HL-60 (cell line): ENCODE measurements at regions not wholly inside any gene's neighbourhood (a gene's known extent, or its start where the extent isn't known, plus 50 kb on each side); places are given as distances from the start of the nearest gene placed in this dataset.
"Not testable (repeated sequence)": the region's sequence is repeated elsewhere in the genome, so short reads cannot be mapped to it uniquely, and the experiment has no call there.

Source experiments
- DNase-seq, 2 experiments: peaks; one replicate each; pipeline ENCODE4 v3.0.0-alpha.2; 2010 to 2020; ENCODE audit warnings: low read depth in 1 of 2, low spot score in 1 of 2
- H3K27ac ChIP-seq: fragments of 250-450 bp; sonication (Bioruptor Pico); replicated peaks from 2 replicates; pipeline ENCODE4 v1.5.1; 2020; ENCODE audit warnings: mild to moderate bottlenecking, moderate library complexity
- H3K27me3 ChIP-seq: fragments of 250-450 bp; sonication (Bioruptor Pico); 2 replicates; pipeline ENCODE4 v1.5.1; 2021; ENCODE audit warnings: mild to moderate bottlenecking, moderate library complexity; ENCODE audit not compliant: insufficient read depth, poor library complexity, severe bottlenecking
- H3K4me3 ChIP-seq: replicated peaks from 2 replicates; pipeline ENCODE4 v1.5.1; 2011; ENCODE audit warnings: mild to moderate bottlenecking, control low read depth, low read length; ENCODE audit not compliant: insufficient read depth
- CTCF ChIP-seq: IDR thresholded peaks from one replicate; pipeline ENCODE4 v1.5.1; 2011; ENCODE audit warnings: low read length, control low read depth, inconsistent platforms; ENCODE audit not compliant: insufficient read depth
- GABPA ChIP-seq: IDR thresholded peaks from 2 replicates; pipeline ENCODE4 v1.6.1; 2012; ENCODE audit warnings: low read depth
- POLR2AphosphoS5 ChIP-seq: IDR thresholded peaks from 2 replicates; pipeline ENCODE4 v1.6.1; 2012; ENCODE audit warnings: low read depth
- REST ChIP-seq: IDR thresholded peaks from 2 replicates; pipeline ENCODE4 v1.6.1; 2012; ENCODE audit warnings: low read depth; ENCODE audit not compliant: insufficient replicate concordance
- SPI1 ChIP-seq: IDR thresholded peaks from 2 replicates; pipeline ENCODE4 v1.6.1; 2012; ENCODE audit warnings: low read depth, mild to moderate bottlenecking, borderline replicate concordance

GRCh38 chr6:74356391-74356790 lies 660.4 kb downstream of the CD109 start:
- TF ChIP-seq REST = no peak
- TF ChIP-seq GABPA = no peak
- no peak for TF ChIP-seq POLR2AphosphoS5
- no peak for TF ChIP-seq CTCF
- TF ChIP-seq SPI1 = no peak
- Histone ChIP-seq H3K4me3 (no peak overlapping the region), H3K27ac (no peak overlapping the region), H3K27me3 (no peaks in the 10 kb centered on the region)
- no peak for DNase-seq

- Histone ChIP-seq H3K27me3 (no peaks in the 10 kb centered on the region), H3K27ac (no peak overlapping the region), H3K4me3 (no peak overlapping the region)
- DNase-seq = no peak
- TF ChIP-seq GABPA (no peak), CTCF (no peak), POLR2AphosphoS5 (no peak), SPI1 (no peak), REST (no peak)
Observed at GRCh38 chr6:74346936-74347535, 651.0 kb downstream of the CD109 start.

- no peak for TF ChIP-seq GABPA
- TF ChIP-seq SPI1 = no peak
- TF ChIP-seq REST = no peak
- no peak for TF ChIP-seq POLR2AphosphoS5
- TF ChIP-seq CTCF = no peak
- no peak overlapping the region for H3K4me3 ChIP-seq
- H3K27me3 ChIP-seq = no peaks in the 10 kb centered on the region
- no peak overlapping the region for H3K27ac ChIP-seq
- no peak for DNase-seq
Observed at GRCh38 chr6:74343804-74344203, 647.8 kb downstream of the CD109 start.

- DNase-seq, H3K27ac ChIP-seq, H3K27me3 ChIP-seq, H3K4me3 ChIP-seq: not testable (repeated sequence)
Observed at GRCh38 chr6:74343321-74343720, 647.3 kb downstream of the CD109 start.
